DMS114 treated with DMSO at 0.1 percent for 48 hours (cell line): ENCODE measurements at regions not wholly inside any gene's neighbourhood (a gene's known extent, or its start where the extent isn't known, plus 50 kb on each side); places are given as distances from the start of the nearest gene placed in this dataset.

Experiments
- DNase-seq: peaks from one replicate; lab custom pipeline; 2025; ENCODE audit not compliant: unreplicated experiment; lab: John Stamatoyannopoulos, UW

- no peak for DNase-seq
Measured at GRCh38 chr3:140816372-140817195, 125.1 kb upstream of the SLC25A36 start.

DNA sequence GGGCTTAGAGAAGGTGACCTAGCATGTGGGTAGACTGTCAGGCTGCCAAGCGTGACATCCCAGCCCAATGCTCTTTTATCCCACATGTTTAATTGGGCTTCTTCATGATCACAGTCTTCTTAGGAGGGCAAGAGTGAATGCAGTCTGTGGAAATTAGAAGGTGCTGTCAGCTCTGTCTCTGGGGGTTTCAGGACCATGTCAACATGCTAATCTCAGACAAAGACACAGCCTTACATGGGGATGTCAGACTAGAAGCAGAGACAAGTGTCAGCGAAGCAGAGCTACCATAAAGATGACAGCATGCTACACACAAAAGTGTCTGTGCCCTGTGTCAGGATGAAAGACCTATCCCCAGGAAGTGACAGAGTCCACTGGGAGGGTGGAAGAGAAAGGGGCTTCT is 120.1 kb upstream of the SLC25A36 start:
- DNase-seq: no peak

DNA sequence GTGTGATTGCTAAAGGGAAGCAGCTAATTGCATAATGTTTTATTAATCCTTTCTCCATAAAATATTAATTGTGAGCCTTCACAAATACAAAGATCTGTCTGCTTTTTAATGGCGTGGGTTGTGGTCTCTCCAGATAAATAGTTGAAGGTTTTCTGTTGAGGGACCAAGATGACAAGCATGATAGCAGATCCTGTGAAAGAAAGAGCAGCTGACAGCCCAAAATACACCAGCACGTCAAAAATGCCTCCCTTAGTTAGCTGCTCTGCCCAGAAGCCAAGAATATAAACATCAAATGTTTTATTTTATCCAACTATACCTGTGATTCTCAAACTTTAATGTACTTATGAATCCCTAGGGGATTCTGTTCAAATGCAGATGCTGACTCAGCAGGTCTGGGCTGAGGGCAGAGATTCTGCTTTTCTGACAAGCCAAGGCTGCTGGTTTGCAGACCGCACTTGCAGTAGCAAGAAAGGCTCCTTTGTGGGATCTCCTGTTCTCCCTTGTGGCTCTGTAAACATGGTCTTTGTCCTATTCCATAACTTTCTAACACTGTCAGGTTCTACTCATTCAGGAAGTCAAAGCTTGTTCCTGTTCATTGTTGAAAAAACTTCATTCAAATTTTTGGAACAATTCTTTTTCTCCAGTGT is 119.1 kb upstream of the SLC25A36 start:
- DNase-seq: no peak

DNA sequence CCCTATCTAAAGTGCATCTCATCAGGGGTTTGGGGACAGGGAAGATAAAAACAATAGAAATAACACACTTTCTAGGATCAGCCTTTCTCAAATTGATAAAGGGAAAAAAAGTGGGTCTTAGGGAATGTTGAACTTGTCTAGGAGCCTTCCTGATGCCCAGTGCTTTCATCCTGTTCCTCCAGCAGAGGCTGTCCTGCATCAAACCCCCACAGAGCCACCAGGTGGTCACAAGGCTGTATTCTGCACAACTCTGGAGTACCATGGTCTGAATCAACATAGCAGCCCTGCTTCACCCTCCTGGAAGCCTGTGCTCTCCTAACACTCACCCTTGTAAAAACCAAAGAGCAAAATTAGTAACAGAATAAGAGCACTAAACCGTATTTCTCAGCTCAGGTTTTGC is 118.5 kb upstream of the SLC25A36 start:
- no peak for DNase-seq

DNA sequence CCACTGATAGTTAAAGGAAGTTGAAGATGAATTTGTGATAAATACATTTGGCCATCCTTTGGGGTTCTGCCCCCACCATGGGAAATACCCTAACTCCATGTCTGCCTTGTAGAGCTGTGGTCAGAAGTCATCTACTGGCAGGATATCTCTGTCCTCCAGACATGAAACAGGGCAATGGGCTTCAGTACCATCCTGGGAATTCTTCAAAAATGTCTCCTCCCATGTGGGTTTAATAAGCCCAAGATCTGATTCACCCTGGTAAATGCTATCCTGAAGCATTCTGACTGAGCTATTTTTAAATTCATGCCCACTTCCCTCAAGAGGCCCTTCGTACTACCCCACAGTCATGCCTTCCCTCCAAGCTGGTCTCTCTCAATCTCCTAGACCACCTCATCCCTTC is 113.7 kb upstream of the SLC25A36 start:
- DNase-seq: no peak

- DNase-seq: no peak
Measured at GRCh38 chr3:140828585-140828984, 113.1 kb upstream of the SLC25A36 start.

DNA sequence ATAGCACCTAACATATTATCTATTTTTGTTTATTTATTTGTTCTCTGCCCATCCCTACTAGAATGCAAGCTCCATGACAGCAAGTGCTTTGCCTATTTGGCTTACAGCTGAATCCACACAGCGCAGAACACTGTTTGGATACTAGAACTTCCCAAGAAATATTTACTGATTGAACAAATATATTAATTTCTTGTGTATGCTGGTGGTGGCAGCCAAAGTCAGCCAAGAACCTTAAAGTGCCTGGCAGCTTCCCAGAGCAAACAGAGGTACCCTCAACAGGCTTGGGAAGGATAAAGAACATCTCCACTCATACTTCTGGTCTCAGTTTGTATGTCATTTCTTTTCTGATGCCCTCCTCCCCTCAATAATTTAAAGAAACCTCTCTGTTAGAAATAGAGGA is 111.8 kb upstream of the SLC25A36 start:
- DNase-seq: no peak

DNA sequence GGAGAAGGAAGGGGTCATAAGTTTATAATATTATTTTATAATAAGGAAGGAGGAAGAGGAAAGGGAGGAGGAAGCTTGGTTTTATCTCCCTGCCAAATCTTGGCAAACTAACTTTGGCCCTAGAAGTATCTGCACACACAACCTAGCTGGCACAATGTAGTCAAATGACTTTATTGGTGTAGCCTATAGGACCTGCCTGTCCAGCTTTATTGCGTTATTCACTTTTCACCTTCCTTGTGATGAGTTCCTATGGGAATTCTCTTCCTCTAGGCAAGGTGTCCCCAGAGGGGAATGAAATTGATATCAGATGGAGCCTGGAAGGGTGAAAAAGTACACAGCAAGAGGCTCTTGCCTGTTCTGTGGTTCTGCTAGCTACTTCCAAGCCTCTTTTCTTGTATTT is 111.2 kb upstream of the SLC25A36 start:
- no peak for DNase-seq

- DNase-seq: no peak
Measured at GRCh38 chr3:140832883-140833282, 108.8 kb upstream of the SLC25A36 start.

DNA sequence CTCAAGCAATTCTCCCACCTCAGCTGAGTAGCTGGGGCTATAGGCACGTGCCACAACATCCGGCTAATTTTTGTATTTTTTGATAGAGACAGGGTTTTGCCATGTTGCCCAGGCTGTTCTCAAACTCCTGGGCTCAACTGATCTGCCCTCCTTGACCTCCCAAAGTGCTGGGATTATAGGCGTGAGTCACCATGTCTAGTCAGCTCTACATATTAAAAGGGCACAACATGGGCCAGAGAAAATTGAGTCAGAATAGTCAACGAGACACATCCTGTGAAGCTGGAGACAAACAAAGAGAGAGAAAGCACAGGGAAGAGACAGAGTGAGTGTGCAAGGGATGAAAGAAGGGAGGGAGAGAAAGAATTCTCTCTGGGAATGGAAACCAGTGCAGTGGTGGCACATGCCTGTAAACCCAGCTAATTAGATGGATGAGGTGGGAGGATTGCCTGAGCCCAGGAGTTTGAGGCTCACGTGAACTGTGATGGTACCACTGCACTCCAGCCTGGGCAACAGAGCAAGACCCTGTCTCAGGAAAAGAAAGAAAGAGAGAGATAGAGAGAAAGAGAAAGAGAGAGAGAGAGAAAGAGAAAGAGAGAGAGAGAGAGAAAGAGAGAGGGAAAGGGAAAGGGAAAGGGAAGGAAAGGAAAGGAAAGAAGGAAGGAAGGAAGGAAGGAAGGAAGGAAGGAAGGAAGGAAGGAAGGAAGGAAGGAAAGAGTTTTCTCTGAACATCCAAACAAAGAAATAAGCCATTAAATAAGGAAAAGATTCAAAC is 107.2 kb upstream of the SLC25A36 start:
- no peak for DNase-seq

GRCh38 chr3:140842984-140843649 is 98.5 kb upstream of the SLC25A36 start:
- no peak for DNase-seq

DNA sequence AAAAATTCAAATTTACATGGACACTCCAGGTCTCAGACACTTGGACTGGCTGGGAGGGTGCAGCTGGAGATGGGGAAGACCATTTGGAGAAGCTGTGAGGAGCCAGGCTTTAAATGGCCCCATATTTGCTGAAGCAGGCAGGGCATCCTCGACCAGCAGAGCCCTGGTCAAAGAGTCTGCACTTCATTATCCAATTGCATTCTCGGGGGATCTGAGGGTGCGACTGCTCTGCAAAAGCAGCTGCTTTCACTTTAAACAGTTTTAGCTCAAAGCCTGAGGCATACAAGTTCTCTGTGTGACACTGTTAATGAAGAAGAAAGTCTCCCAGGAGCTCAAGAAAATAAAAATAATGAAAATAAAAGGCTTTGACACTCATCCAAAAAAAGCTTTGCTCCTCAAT is 98.0 kb upstream of the SLC25A36 start:
- no peak for DNase-seq

DNA sequence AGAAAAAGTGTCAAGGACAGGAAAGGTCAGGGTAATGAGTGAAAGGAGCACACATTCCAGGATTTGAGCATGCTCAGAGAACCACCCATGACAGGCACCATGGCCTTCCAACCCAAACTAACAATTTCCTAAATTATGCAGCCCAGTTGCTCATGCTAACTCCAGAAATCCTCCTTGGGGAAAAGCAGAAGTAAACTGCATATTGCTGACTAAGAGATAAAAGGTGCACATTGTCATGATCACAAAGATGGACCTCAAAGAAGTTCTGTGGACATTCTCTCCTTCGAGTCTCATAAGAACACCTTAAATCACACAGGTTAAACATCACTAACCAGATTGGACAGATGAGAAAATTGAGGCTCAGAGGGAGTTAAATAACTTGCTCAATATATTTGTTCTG is 97.6 kb upstream of the SLC25A36 start:
- no peak for DNase-seq

DNA sequence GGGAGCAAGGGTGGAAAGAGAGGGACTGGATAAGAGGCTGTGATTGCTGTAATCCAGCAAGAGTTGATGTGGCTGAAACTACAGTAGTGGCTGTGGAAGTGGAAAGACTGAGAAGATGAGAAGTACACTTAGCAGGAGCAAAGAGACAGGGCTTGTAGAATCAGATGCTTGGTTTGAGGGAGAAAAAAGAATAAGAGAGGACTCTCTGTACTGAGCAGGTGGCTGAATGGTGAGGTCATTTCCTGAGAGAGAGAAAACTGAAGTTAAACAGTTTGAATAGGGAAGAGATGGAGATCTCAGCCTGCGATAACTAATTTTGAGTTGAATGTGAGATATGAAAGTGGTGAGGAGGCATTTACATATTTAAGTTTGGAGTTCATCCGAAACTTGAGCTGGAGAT is 95.8 kb upstream of the SLC25A36 start:
- DNase-seq: no peak

GRCh38 chr3:140848666-140849065 is 93.0 kb upstream of the SLC25A36 start:
- DNase-seq: no peak

DNA sequence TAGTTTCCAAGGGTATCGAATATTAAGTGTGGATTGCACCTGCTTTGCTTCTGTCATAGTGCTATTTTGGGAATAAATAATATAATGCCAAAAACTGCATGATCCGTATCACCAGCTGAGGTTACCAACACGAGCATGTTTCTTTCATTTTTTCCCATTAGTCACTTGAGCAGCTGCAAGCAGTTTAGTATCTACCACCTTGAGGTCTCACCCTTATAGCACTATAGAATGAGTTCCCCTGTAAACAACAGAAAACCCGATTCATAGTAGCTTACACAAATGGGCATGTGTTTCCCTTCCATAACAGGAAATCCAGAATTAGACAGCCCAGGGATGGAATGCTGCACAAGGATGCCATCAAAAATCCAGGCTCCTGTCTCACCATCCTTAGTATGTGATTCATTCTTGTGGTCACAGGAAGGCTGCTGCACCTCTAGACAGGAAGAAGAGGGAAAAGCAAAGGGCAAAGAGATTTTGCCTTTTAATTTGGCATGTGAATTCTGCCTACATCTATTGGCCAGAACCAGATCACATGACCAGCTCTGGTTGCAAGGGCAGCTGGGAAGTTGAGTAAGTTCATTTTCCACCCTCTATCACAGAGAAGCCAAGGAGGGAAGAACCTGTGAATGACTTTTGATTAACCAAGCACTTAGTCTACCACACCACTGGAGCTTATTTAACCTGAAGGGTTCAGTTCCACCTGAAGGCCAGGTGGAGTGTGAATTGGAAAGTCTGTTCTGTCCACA is 91.3 kb upstream of the SLC25A36 start:
- DNase-seq: no peak

DNA sequence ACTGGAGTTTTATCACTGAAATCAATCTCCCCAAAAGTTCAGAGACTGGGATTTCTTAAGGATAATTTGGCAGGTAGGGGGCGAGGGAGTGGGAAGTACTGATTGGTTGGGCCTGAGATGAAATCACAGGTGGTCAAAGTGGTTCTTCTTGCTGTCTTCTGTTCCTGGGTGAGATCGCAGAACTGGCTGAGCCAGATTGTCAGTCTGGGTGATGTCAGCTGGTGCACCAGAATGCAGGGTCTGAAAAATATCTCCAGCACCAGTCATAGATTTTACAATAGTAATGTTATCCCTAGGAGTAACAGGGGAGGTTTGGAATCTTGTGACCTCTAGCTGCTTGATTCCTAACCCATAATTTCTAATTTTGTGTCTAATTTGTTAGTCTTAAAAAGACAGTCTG is 86.7 kb upstream of the SLC25A36 start:
- no peak for DNase-seq

GRCh38 chr3:140856905-140857304 is 84.7 kb upstream of the SLC25A36 start:
- no peak for DNase-seq

DNA sequence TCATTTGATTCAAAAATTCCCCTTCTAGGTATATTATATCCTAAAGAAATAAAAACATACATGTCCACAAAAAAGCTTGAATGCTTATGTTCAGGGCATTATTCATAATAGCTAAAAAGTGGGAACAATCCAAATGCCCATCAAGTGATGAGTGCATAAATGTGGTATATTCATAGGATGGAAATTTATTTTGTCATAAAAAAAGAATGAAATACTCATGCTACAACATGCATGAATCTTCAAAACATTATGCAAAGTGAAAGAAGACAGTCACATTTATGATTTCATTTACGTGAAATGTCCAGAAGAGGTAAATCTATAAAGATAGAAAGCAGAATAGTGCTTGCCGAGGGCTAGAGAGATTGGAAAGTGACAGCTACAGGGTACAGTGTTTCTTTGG is 83.6 kb upstream of the SLC25A36 start:
- no peak for DNase-seq

GRCh38 chr3:140859592-140860336 is 81.9 kb upstream of the SLC25A36 start:
- DNase-seq: no peak
